GM12864 (cell line): ENCODE measurements at regions not wholly inside any gene's neighbourhood (a gene's known extent, or its start where the extent isn't known, plus 50 kb on each side); places are given as distances from the start of the nearest gene placed in this dataset.

Experiments used
- DNase-seq: peaks from one replicate; pipeline ENCODE4 v3.0.0-alpha.2; 2011; ENCODE audit warnings: low read depth
- H3K4me3 ChIP-seq: 2 replicates; pipeline ENCODE4 v1.5.1; 2011; ENCODE audit warnings: mild to moderate bottlenecking, low read depth, low read length, control low read depth
- TF ChIP-seq, protein P1 (sequence below): IDR thresholded peaks from 2 replicates; pipeline ENCODE4 v1.5.1; 2011; ENCODE audit warnings: low read depth, mild to moderate bottlenecking, moderate library complexity, low read length, control low read depth, inconsistent platforms; ENCODE audit errors: missing control alignments

DNA sequence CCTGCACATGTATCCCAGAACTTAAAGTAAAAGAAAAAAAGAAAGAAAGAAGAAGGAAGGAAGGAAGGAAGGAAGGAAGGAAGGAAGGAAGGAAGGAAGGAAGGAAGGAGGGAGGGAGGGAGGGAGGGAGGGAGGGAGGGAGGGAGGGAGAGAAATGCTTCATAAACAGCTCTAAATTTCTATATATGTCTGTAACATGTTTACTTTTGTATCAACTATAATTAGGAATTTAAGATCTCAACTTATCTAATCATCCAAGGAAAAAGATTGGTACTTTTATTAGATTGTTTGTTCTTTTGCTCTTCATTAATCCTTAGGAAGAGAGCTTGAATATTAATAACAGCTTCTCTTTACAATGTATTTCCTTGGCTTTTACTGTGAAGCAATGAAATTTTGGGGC, 195.4 kb upstream of the PRMT6 start:
- TF ChIP-seq, protein P1, sequence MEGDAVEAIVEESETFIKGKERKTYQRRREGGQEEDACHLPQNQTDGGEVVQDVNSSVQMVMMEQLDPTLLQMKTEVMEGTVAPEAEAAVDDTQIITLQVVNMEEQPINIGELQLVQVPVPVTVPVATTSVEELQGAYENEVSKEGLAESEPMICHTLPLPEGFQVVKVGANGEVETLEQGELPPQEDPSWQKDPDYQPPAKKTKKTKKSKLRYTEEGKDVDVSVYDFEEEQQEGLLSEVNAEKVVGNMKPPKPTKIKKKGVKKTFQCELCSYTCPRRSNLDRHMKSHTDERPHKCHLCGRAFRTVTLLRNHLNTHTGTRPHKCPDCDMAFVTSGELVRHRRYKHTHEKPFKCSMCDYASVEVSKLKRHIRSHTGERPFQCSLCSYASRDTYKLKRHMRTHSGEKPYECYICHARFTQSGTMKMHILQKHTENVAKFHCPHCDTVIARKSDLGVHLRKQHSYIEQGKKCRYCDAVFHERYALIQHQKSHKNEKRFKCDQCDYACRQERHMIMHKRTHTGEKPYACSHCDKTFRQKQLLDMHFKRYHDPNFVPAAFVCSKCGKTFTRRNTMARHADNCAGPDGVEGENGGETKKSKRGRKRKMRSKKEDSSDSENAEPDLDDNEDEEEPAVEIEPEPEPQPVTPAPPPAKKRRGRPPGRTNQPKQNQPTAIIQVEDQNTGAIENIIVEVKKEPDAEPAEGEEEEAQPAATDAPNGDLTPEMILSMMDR: no peak
- DNase-seq: no peak

DNA sequence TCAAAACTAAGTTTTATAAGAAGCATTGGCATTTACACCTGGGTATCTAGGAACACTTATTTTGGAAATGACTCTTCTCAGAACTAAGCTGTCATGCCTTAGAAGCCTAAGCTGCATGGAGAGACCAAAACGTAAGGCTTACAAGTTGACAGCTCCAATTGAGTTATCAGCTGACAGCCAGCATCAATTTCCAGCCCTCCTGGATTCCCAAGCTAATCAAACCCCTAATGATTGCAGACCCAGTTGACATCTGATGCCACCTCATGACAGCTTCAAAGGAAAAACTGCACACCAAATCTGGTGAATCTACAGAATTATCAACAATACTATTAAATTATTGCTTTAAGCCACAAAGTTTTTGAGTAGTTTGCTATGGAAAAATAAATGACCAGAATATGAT, 187.6 kb upstream of the PRMT6 start:
- no peak for DNase-seq
- H3K4me3 ChIP-seq: no peak overlapping the region
- TF ChIP-seq, protein P1: no peak

More for the DNA sequence above, 195.4 kb upstream of the PRMT6 start:
- no peak overlapping the region for H3K4me3 ChIP-seq

DNA sequence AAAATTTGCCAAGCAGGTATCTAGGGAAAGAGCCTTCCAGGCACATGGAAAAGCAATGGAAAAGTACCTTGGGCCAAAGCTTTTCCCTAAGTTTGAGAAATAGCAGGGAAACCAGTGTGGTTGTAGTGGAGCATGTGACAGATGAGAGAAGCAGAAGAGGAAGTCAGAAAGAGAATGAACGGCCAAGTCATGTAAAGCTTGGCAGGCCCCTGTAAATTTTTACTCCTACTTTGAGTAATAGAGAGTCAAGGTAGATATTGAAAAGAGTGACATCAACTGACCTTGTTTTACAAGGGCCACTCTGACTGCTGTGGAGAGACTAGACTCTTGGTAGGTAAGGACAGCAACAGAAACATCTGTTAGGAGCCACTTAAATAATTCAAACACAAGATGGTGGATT, 180.9 kb upstream of the PRMT6 start:
- H3K4me3 ChIP-seq: no peak overlapping the region
- TF ChIP-seq, protein P1: no peak
- no peak for DNase-seq

- TF ChIP-seq, protein P1: no peak
- H3K4me3 ChIP-seq: no peak overlapping the region
- no peak for DNase-seq
Measured at GRCh38 chr1:106876384-106876783, 180.1 kb upstream of the PRMT6 start.

DNA sequence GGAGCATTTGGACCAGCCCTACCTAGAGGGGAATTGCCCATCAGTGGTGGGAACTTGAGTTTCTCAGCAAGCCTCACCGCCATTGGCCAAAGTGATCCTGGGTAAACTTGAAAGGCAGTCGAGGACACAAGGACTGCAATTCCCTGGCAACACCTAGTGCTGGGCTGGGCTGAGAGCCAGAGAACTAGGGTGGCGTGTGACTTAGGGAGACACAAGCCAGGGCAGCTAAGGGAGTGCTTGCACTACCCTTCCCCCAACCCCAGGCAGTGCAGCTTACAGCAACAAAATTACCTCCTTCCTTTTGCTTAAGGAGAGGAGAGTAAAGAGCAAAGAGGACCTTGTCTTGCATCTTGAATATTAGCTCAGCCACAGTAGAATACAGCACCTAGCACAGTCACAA, 176.9 kb upstream of the PRMT6 start:
- no peak overlapping the region for H3K4me3 ChIP-seq
- TF ChIP-seq, protein P1: no peak
- DNase-seq: no peak

DNA sequence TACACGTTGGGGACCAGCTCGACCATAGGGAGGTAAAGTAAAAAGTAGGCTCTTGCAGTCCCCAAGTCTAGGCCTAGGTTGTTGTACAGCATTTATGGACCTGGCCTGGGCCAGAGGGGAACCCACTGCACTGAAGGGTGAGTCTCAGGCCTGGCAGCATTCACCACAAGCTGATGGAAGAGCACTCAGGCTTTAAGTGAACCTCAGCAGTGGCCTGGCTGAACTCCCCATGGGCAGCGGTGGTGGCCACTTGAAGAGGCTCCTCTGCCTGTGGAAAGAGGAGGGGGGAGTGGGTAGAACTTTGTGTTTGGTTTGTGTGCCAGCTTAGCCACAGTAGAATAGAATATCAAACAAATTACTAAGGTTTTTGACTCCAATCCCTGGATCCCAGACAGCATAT, 176.2 kb upstream of the PRMT6 start:
- H3K4me3 ChIP-seq: no peak overlapping the region
- TF ChIP-seq, protein P1: no peak
- DNase-seq: no peak

GRCh38 chr1:106883208-106883607, 173.3 kb upstream of the PRMT6 start:
- DNase-seq: no peak
- no peak overlapping the region for H3K4me3 ChIP-seq
- TF ChIP-seq, protein P1: no peak
